Thymus (tissue), 11 donors: ENCODE measurements at regions not wholly inside any gene's neighbourhood (a gene's known extent, or its start where the extent isn't known, plus 50 kb on each side); places are given as distances from the start of the nearest gene placed in this dataset.

Experiments
- DNase-seq, 9 donors: peaks; one replicate each; pipeline ENCODE4 v3.0.0-alpha.2; 2013; ENCODE audit warnings: low spot score in 9 of 9, low read depth in 6 of 9, missing footprints in 1 of 9
- H3K27ac ChIP-seq, 2 donors: one replicate each; pipeline ENCODE4 v1.5.1; 2013; ENCODE audit warnings: control low read depth in 1 of 2, low read depth in 1 of 2, low read length in 1 of 2, mild to moderate bottlenecking in 1 of 2, moderate library complexity in 1 of 2
- H3K27me3 ChIP-seq, 2 donors: one replicate each; pipeline ENCODE4 v1.5.1; 2013; ENCODE audit warnings: low read length in 1 of 2; ENCODE audit not compliant: control insufficient read depth in 2 of 2, insufficient read depth in 1 of 2
- H3K36me3 ChIP-seq, 2 donors: one replicate each; pipeline ENCODE4 v1.5.1; 2013; ENCODE audit warnings: low read length in 1 of 2, mild to moderate bottlenecking in 1 of 2, moderate library complexity in 1 of 2; ENCODE audit not compliant: control insufficient read depth in 2 of 2, insufficient read depth in 2 of 2
- H3K4me1 ChIP-seq, 2 donors: one replicate each; pipeline ENCODE4 v1.5.1; 2013; ENCODE audit warnings: low read length in 2 of 2; ENCODE audit not compliant: control insufficient read depth in 2 of 2, insufficient read depth in 2 of 2
- H3K4me3 ChIP-seq, 2 donors: one replicate each; pipeline ENCODE4 v1.5.1; 2013; ENCODE audit warnings: low read length in 2 of 2, control low read depth in 1 of 2, mild to moderate bottlenecking in 1 of 2
- H3K9me3 ChIP-seq, 2 donors: one replicate each; pipeline ENCODE4 v1.5.1; 2013; ENCODE audit warnings: low read length in 1 of 2, mild to moderate bottlenecking in 1 of 2; ENCODE audit not compliant: control insufficient read depth in 2 of 2, insufficient read depth in 1 of 2
- WGBS: extraction: QIAGEN DNeasy Blood & Tissue Kit; methylation state at CpG from one replicate; pipeline ENCODE4 v1.1.7; 2013; 5-methylcytosine and 5-hydroxymethylcytosine counted together
- donor health status: healthy.

DNA sequence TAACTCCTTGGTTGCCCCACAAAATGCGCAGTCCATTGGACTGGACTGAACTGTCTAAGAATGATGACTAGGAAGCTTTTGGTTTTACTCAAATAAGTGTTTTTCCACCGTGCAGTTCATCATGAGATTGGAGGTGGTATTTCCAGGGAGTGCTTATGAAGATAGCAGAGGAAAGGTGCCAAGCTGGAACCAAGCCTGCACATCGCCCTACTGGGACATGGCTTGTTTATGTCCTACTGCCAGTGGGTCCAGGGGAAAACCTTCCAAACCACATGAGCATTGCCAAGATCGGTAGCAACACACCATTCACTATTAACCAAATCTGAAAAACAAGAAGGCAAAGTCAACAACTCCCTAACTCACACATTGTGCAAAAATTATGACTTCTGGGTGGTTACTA, 54.7 kb upstream of the DSCAM start:
- Histone ChIP-seq H3K4me1 (no peaks in the 10 kb centered on the region), H3K9me3 (peaks cover 0 to 7% of the 10 kb centered on the region in 2 donors), H3K4me3 (no peak overlapping the region), H3K27ac (no peak overlapping the region), H3K36me3 (no peaks in the 10 kb centered on the region), H3K27me3 (no peaks in the 10 kb centered on the region)
- no peak for DNase-seq
- 94% methylated on average over 4 of the region's 4 CpGs for WGBS

DNA sequence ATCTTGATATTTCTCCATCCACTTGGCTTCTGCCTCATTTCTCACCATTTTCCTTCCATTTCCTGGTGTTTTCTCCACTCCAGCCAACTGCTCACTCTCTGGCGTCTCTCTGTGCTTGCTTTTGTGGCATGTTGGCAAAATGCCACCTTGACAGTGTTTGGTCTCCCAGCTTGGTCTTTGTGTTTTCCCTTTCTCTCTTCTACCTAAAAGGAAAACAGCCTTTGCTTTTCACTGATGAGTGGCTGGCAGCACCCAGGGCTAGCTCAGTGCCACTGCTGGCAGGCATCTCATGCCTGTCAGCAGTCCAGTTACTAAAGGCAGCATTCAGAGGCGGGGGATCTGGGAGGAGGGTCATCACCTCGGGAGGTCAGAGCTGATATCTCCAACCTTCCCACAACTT, 55.3 kb upstream of the DSCAM start:
- Histone ChIP-seq H3K36me3 (no peaks in the 10 kb centered on the region), H3K27ac (no peak overlapping the region), H3K9me3 (peaks cover 0 to 4% of the 10 kb centered on the region in 2 donors), H3K4me3 (no peak overlapping the region), H3K4me1 (no peaks in the 10 kb centered on the region), H3K27me3 (no peaks in the 10 kb centered on the region)
- DNase-seq, result peak in 1 of 9 donors; percentile 3
- 86% methylated on average over 3 of the region's 3 CpGs for WGBS

DNA sequence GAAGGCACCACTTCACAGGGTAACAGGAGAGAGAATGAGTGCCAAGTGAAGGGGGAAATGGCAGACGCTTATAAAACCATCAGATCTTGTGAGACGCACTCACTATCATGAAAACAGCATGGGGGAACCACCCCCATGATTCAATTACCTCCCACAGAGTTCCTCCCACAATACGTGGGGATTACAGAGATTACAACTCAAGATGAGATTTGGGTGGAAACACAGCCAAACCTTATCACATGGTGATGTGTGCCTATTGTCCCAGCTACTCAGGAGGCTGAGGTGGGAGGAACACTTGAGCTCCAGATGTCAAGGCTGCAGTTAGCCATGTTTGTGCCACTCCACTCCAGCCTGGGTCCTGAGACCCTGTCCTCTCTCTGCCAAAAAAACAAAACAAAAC, 56.0 kb upstream of the DSCAM start:
- Histone ChIP-seq H3K4me1 (no peaks in the 10 kb centered on the region), H3K9me3 (no peaks in the 10 kb centered on the region), H3K4me3 (no peak overlapping the region), H3K27ac (no peak overlapping the region), H3K27me3 (no peaks in the 10 kb centered on the region), H3K36me3 (no peaks in the 10 kb centered on the region)
- DNase-seq, result no peak
- 86% methylated on average over 3 of the region's 3 CpGs for WGBS

DNA sequence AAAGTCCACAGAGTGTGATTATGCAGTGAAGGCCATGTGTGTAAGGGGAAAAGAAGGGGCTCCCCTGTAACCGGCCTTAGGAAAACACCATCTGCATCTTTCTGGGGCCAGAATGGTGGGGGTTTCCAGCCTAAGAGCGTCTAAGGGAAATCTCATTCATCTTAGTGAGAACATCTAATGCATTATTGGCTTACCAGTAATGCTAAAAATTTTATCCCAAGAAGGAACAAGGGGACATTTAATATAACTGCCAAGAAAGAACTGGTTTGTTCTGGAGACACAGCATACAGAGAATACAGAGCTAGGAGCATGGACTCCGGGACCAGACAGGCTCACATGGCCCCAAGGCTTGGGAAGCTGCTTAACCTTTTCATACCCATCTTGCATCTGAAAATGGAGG, 58.3 kb upstream of the DSCAM start:
- H3K4me1 ChIP-seq, result no peaks in the 10 kb centered on the region
- DNase-seq, result no peak
- whole genome bisulfite sequencing, result 85% methylated on average over 3 of the region's 3 CpGs
- no peak overlapping the region for H3K4me3 ChIP-seq
- no peaks in the 10 kb centered on the region for H3K9me3 ChIP-seq
- no peak overlapping the region for H3K27ac ChIP-seq
- H3K27me3 ChIP-seq, result no peaks in the 10 kb centered on the region
- no peaks in the 10 kb centered on the region for H3K36me3 ChIP-seq

DNA sequence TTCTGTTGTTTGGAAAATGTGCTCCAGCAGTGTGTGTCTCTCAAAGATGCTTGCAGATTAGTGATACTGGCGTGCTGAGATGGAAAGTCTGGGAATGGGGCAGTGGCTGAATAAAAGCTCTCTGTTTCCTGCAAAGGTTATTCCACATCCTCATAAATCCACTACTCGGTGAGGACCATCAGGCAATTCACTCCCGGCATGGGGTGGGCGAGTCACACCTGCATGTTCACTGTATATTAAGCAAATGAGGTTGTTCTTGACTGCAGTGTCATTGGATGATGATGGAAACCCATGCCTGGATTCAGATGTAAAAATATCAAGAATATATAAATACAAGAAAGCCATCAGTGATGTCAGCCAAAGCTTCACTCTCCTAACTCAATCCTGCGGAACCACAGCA, 65.4 kb upstream of the DSCAM start:
- WGBS, result 93% methylated on average over 5 of the region's 5 CpGs

DNA sequence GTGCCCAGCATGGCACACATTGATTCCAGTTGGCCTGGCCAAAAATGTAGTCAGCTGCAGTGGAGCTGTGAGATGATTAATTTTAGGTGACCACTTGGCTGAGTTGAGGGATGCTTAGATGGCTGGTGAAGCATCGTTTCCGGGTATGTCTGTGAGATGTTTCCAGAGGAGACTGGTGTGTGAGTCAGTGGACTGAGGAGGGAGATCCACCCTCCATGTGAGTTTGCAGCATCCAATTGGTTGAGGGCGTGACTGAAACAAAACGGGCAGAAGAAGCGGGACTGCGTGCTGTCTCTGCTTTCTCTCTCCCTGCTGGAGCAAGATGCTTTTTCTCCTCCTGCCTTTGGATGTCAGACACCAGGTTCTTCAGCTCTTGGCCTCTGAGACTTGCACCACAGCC, 68.2 kb upstream of the DSCAM start:
- Histone ChIP-seq H3K9me3 (peaks cover 0 to 8% of the 10 kb centered on the region in 2 donors), H3K36me3 (no peaks in the 10 kb centered on the region), H3K27ac (no peak overlapping the region), H3K27me3 (no peaks in the 10 kb centered on the region), H3K4me1 (no peaks in the 10 kb centered on the region), H3K4me3 (no peak overlapping the region)
- 98% methylated on average over 6 of the region's 6 CpGs for WGBS
- no peak for DNase-seq

More for the DNA sequence above, 65.4 kb upstream of the DSCAM start:
- no peak for DNase-seq
- peaks cover 0 to 8% of the 10 kb centered on the region in 2 donors for H3K9me3 ChIP-seq
- H3K27ac ChIP-seq, result no peak overlapping the region
- H3K27me3 ChIP-seq, result no peaks in the 10 kb centered on the region
- no peaks in the 10 kb centered on the region for H3K36me3 ChIP-seq
- H3K4me3 ChIP-seq, result no peak overlapping the region
- no peaks in the 10 kb centered on the region for H3K4me1 ChIP-seq

DNA sequence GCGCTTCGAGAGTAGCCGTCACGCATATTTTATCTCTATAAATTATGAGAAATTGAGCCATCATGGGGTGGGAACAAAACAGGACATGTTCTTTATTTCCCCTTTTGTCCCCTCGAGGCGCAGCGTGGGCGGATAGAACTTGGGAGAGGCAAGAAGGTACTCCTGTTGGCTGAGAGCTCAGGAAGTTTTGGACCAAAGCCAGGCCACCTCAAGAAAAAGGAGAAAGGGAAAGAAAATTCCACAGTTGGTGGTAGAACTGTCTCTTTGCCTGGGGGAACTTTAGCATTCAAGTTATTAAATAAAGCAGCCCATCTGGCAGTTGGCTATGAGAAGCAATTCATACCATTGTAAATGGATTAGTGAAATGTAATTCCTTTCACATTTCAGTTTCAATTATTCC, 76.4 kb upstream of the DSCAM start:
- no peak for DNase-seq
- Histone ChIP-seq H3K4me3 (no peak overlapping the region), H3K27me3 (no peaks in the 10 kb centered on the region), H3K9me3 (no peaks in the 10 kb centered on the region), H3K36me3 (no peaks in the 10 kb centered on the region), H3K4me1 (no peaks in the 10 kb centered on the region), H3K27ac (no peak overlapping the region)
- 79% methylated on average over 8 of the region's 8 CpGs for WGBS

DNA sequence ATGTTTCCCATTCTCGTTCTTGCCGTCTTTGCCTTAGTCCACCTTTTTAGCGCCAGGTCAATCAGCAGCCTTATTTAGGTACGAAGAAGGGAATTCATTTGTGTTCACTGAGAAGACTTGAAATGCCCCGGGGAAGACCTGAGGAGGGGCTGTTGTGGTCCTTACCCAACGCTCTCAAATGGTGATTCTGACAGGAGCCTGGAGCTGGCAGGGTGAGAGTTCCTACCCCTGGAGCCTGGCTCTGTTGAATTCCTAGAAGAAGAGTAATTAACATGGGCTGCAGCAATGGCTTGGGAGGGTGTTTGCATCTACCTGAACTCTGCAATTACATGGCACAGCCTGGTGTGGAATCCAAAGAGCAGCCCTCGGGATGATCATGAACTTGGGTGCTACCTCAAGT, 76.9 kb upstream of the DSCAM start:
- H3K27me3 ChIP-seq, result no peaks in the 10 kb centered on the region
- H3K27ac ChIP-seq, result no peak overlapping the region
- no peak for DNase-seq
- 86% methylated on average over 7 of the region's 7 CpGs for WGBS
- no peaks in the 10 kb centered on the region for H3K4me1 ChIP-seq
- no peaks in the 10 kb centered on the region for H3K36me3 ChIP-seq
- no peak overlapping the region for H3K4me3 ChIP-seq
- no peaks in the 10 kb centered on the region for H3K9me3 ChIP-seq

DNA sequence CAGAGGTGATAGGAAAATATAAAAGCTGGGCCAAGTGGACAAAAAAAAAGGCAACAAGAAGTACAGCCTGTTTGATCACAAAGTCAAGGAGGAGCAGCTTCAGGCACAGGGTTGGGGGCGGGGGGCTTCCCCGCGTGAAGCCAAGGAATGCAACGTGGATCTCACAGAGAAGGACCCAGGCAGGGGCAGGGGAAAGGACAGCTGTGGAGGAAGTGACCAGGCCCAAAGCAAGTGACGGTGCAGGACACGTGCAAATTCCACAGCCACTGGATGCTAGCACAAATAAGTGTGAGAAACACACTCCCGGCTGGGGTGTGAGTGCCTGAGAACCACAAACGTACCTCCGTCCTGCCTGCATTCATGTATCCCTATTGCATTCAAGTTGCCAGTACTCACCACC, 77.7 kb upstream of the DSCAM start:
- DNase-seq, result no peak
- Histone ChIP-seq H3K9me3 (no peaks in the 10 kb centered on the region), H3K4me1 (no peaks in the 10 kb centered on the region), H3K4me3 (no peak overlapping the region), H3K27me3 (no peaks in the 10 kb centered on the region), H3K36me3 (no peaks in the 10 kb centered on the region), H3K27ac (no peak overlapping the region)
- WGBS, result 72% methylated on average over 9 of the region's 9 CpGs

DNA sequence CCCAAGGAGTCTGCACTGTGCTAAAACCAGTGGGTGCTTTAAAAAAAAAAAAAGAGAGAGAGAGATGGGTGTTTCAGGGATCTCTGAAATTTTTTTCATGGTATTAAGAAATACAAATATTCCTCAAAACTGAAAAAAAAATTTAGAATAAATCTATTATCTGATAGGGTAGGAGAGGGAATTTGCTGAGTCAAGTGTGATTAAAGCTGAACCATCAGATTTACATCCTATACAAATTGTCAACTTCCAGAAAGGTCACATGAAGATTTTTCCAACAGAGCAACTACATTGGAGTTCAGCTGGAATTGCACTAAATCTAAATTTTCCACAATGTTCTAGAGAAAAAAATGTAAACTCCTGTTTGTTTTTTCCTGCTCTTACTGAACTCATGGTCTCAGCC, 79.3 kb upstream of the DSCAM start:
- H3K9me3 ChIP-seq, result no peaks in the 10 kb centered on the region
- no peaks in the 10 kb centered on the region for H3K4me1 ChIP-seq
- no peak overlapping the region for H3K4me3 ChIP-seq
- H3K27ac ChIP-seq, result no peak overlapping the region
- H3K36me3 ChIP-seq, result no peaks in the 10 kb centered on the region
- no peaks in the 10 kb centered on the region for H3K27me3 ChIP-seq
- DNase-seq, result no peak
